Dermis microvascular lymphatic vessel endothelial cell (primary cell): ENCODE measurements at regions not wholly inside any gene's neighbourhood (a gene's known extent, or its start where the extent isn't known, plus 50 kb on each side); places are given as distances from the start of the nearest gene placed in this dataset.

Experiments used
- DNase-seq, 2 donors: peaks; one replicate each; pipeline versions ENCODE4 v3.0.0 to v3.0.0-alpha.2; 2010; ENCODE audit warnings: low read depth in 2 of 2

- DNase-seq = peak; percentile 75 to 82
These were observed 206.6 kb upstream of the RFX3 start for GRCh38 chr9:3732077-3733038.

GRCh38 chr9:3730511-3730922 lies 204.7 kb upstream of the RFX3 start:
- no peak for DNase-seq

GRCh38 chr9:3721096-3721495 lies 195.3 kb upstream of the RFX3 start:
- DNase-seq = no peak

- peak; percentile 20 to 25 for DNase-seq
These were observed 193.5 kb upstream of the RFX3 start for GRCh38 chr9:3719286-3719685.

GRCh38 chr9:3716415-3716814 lies 190.6 kb upstream of the RFX3 start:
- no peak for DNase-seq

GRCh38 chr9:3708751-3709150 lies 182.9 kb upstream of the RFX3 start:
- DNase-seq = peak in 1 of 2 donors; percentile 39

GRCh38 chr9:3704890-3705289 lies 179.1 kb upstream of the RFX3 start:
- no peak for DNase-seq

GRCh38 chr9:3700772-3701171 lies 175.0 kb upstream of the RFX3 start:
- DNase-seq = no peak

- no peak for DNase-seq
These were observed 174.1 kb upstream of the RFX3 start for GRCh38 chr9:3699883-3700282.

- no peak for DNase-seq
These were observed 172.7 kb upstream of the RFX3 start for GRCh38 chr9:3698531-3698930.

GRCh38 chr9:3698076-3698475 lies 172.3 kb upstream of the RFX3 start:
- no peak for DNase-seq

GRCh38 chr9:3696368-3696767 lies 170.6 kb upstream of the RFX3 start:
- peak in 1 of 2 donors; percentile 34 for DNase-seq

- DNase-seq = no peak
These were observed 166.8 kb upstream of the RFX3 start for GRCh38 chr9:3692606-3693005.

- DNase-seq = no peak
These were observed 163.8 kb upstream of the RFX3 start for GRCh38 chr9:3689555-3689954.

GRCh38 chr9:3687145-3687544 lies 161.3 kb upstream of the RFX3 start:
- DNase-seq = no peak

- DNase-seq = no peak
These were observed 156.4 kb upstream of the RFX3 start for GRCh38 chr9:3682186-3682585.

- DNase-seq = no peak
These were observed 151.7 kb upstream of the RFX3 start for GRCh38 chr9:3677541-3677940.

GRCh38 chr9:3676766-3677165 lies 151.0 kb upstream of the RFX3 start:
- no peak for DNase-seq

- no peak for DNase-seq
These were observed 150.1 kb upstream of the RFX3 start for GRCh38 chr9:3675946-3676345.

- no peak for DNase-seq
These were observed 148.8 kb upstream of the RFX3 start for GRCh38 chr9:3674561-3674960.

- no peak for DNase-seq
These were observed 146.6 kb upstream of the RFX3 start for GRCh38 chr9:3672399-3672798.

GRCh38 chr9:3664044-3664443 lies 138.2 kb upstream of the RFX3 start:
- DNase-seq = no peak

GRCh38 chr9:3662671-3663070 lies 136.9 kb upstream of the RFX3 start:
- DNase-seq = no peak
